ENCODE measurements at regions not wholly inside any gene's neighbourhood (a gene's known extent, or its start where the extent isn't known, plus 50 kb on each side); places are given as distances from the start of the nearest gene placed in this dataset.

GRCh38 chr2:41314511-41315070 lies 733.2 kb upstream of the PKDCC start:
- ATAC-seq (no peak), DNase-seq (no peak)
- H3K4me3 ChIP-seq = no peak overlapping the region
- no peaks in the 10 kb centered on the region for H3K4me1 ChIP-seq (ENCODE audit: low read depth)
- TF ChIP-seq, protein P1, sequence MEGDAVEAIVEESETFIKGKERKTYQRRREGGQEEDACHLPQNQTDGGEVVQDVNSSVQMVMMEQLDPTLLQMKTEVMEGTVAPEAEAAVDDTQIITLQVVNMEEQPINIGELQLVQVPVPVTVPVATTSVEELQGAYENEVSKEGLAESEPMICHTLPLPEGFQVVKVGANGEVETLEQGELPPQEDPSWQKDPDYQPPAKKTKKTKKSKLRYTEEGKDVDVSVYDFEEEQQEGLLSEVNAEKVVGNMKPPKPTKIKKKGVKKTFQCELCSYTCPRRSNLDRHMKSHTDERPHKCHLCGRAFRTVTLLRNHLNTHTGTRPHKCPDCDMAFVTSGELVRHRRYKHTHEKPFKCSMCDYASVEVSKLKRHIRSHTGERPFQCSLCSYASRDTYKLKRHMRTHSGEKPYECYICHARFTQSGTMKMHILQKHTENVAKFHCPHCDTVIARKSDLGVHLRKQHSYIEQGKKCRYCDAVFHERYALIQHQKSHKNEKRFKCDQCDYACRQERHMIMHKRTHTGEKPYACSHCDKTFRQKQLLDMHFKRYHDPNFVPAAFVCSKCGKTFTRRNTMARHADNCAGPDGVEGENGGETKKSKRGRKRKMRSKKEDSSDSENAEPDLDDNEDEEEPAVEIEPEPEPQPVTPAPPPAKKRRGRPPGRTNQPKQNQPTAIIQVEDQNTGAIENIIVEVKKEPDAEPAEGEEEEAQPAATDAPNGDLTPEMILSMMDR (IDR thresholded peaks at IDR 0.05) = no peak
- intact Hi-C loops (cut with DNase I, micrococcal nuclease) = no loop called here
- H3K9me3 ChIP-seq = peaks cover 6% of the 10 kb centered on the region
- no peaks in the 10 kb centered on the region for H3K36me3 ChIP-seq (ENCODE audit: low read depth)

GRCh38 chr2:41319437-41319836 lies 728.4 kb upstream of the PKDCC start:
- TF ChIP-seq, protein P1 (IDR thresholded peaks at IDR 0.05) = no peak
- Histone ChIP-seq H3K4me3 (no peak overlapping the region), H3K36me3 (ENCODE audit: low read depth) (no peaks in the 10 kb centered on the region), H3K9me3 (peaks cover 6% of the 10 kb centered on the region), H3K4me1 (ENCODE audit: low read depth) (no peaks in the 10 kb centered on the region)
- no peak for DNase-seq
- intact Hi-C loops (cut with DNase I, micrococcal nuclease) = no loop called here
- ATAC-seq = no peak

- no peak for DNase-seq
- Histone ChIP-seq H3K9me3 (peaks cover 6% of the 10 kb centered on the region), H3K36me3 (ENCODE audit: low read depth) (no peaks in the 10 kb centered on the region), H3K4me3 (no peak overlapping the region), H3K4me1 (ENCODE audit: low read depth) (no peaks in the 10 kb centered on the region)
- intact Hi-C loops (cut with DNase I, micrococcal nuclease) = no loop called here
- TF ChIP-seq, protein P1 (IDR thresholded peaks at IDR 0.05) = no peak
- ATAC-seq = no peak
These were observed 727.3 kb upstream of the PKDCC start for GRCh38 chr2:41320491-41320890.

DNA sequence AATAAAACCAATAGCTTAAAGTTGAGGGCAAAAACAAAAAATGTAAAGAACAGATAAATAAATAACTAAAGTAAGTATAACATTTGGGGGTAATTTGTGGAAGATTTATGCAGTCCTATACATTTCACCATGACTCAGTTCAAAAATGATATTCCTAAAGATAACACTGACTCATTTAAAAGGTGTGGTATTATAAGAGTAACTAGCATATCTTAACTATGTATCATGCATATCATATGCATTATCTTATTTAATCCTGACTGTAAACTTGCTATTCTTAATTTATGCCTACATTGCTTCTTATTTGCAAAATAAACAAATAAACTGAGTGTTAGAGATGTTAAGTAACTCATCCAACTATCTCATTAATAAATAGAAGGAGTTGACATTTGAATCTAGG lies 726.5 kb upstream of the PKDCC start:
- no peaks in the 10 kb centered on the region for H3K36me3 ChIP-seq (ENCODE audit: low read depth)
- no peak for ATAC-seq
- H3K4me1 ChIP-seq (ENCODE audit: low read depth) = no peaks in the 10 kb centered on the region
- TF ChIP-seq, protein P1 (IDR thresholded peaks at IDR 0.05) = no peak
- DNase-seq = no peak
- no peak overlapping the region for H3K4me3 ChIP-seq
- intact Hi-C loops (cut with DNase I, micrococcal nuclease) = no loop called here
- peaks cover 6% of the 10 kb centered on the region for H3K9me3 ChIP-seq

DNA sequence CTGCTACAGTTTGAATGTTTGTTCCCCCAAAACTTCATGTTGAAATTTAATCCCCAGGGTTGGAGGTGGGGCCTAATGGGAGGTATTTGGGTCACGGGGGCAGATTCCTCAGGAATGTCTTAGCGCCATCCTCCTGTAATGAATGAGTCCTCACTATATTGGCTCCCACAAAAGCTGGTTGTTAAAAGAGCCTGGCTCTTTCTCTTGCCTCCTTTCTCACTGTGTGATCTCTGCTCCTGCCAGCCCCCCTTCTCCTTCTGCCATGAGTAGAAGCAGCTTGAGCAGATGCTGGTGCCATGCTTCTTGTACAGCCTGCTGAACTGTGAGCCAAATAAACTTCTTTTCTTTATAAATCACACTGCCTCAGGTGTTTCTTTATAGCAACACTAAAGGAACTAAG lies 721.0 kb upstream of the PKDCC start:
- no peaks in the 10 kb centered on the region for H3K9me3 ChIP-seq
- DNase-seq (no peak), ATAC-seq (no peak)
- intact Hi-C loops (cut with DNase I, micrococcal nuclease) = no loop called here
- H3K36me3 ChIP-seq (ENCODE audit: low read depth) = no peaks in the 10 kb centered on the region
- no peak overlapping the region for H3K4me3 ChIP-seq
- H3K4me1 ChIP-seq (ENCODE audit: low read depth) = no peaks in the 10 kb centered on the region
- TF ChIP-seq, protein P1 (IDR thresholded peaks at IDR 0.05) = no peak

DNA sequence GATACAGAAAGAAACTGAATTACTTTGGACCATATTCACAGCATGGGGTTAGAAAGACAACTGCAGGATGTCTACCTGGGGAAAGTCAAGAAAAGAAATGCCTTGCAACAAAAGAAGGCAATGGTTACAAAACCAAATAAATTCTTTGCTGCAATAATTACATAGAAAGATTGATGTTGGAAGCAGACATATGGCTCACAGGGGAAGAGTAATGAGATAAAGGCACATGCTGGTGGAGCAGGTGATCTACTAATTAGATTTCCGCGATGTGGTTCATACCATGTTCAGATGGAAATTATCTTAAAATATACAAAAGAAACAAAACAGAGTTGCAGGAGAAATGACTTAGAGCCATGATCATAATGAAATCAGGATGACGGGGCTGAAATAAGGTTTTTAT lies 718.8 kb upstream of the PKDCC start:
- Histone ChIP-seq H3K36me3 (ENCODE audit: low read depth) (no peaks in the 10 kb centered on the region), H3K9me3 (no peaks in the 10 kb centered on the region)
- intact Hi-C loops (cut with DNase I, micrococcal nuclease) = no loop called here

More for the DNA sequence above, 718.8 kb upstream of the PKDCC start:
- no peak overlapping the region for H3K4me3 ChIP-seq
- TF ChIP-seq, protein P1 (IDR thresholded peaks at IDR 0.05) = no peak
- DNase-seq (no peak), ATAC-seq (no peak)
- no peaks in the 10 kb centered on the region for H3K4me1 ChIP-seq (ENCODE audit: low read depth)
